IMR-90 (cell line): ENCODE measurements at regions not wholly inside any gene's neighbourhood (a gene's known extent, or its start where the extent isn't known, plus 50 kb on each side); places are given as distances from the start of the nearest gene placed in this dataset.
A peak's percentile ranks its signal among the peaks of the same experiment; 100 is the strongest.

Experiments
- ATAC-seq: fragments of 200-7000 bp; cut with Tn5 transposase; 2 replicates; pipeline ENCODE4 v1.9.1; 2020; ENCODE audit warnings: low read depth, mild to moderate bottlenecking, moderate library complexity
- BruUV-seq: library from RNA; stranded (reverse); fragments of 400-500 nt; replicated peaks from 2 replicates; lab custom pipeline; 2021; lab: Mats Ljungman, UMichigan
- CTCF ChIA-PET: fragments of 300-600 bp; formaldehyde crosslinking; extraction: SDS; loops from one replicate; lab custom pipeline; 2021; ENCODE audit warnings: antibody characterized with exemption; lab: Yijun Ruan, JAX
- POLR2A ChIA-PET: fragments of 300-600 bp; sonication (Branson Sonifier 250); formaldehyde crosslinking; loops from one replicate; lab custom pipeline; 2022; ENCODE audit warnings: antibody characterized with exemption; ENCODE audit not compliant: unreplicated experiment; lab: Charles Lee
- DNase-seq: peaks from one replicate; pipeline ENCODE4 v3.0.0; 2013
- H2AFZ ChIP-seq: replicated peaks from 2 replicates; pipeline ENCODE3; 2013; ENCODE audit warnings: low read length, mild to moderate bottlenecking; ENCODE audit not compliant: poor library complexity
- H2AK5ac ChIP-seq: 2 replicates; pipeline ENCODE4 v1.6.1; 2013; ENCODE audit warnings: low read depth, low read length, inconsistent platforms
- H2AK9ac ChIP-seq: replicated peaks from 2 replicates; pipeline ENCODE3; 2013; ENCODE audit warnings: mild to moderate bottlenecking, low read depth, low read length, moderate library complexity; ENCODE audit not compliant: poor library complexity
- H2BK120ac ChIP-seq: 2 replicates; pipeline ENCODE4 v1.6.1; 2013; ENCODE audit warnings: low read depth, low read length, inconsistent platforms
- H2BK15ac ChIP-seq: 3 replicates; pipeline ENCODE4 v1.6.1; 2013; ENCODE audit warnings: low read depth, low read length, inconsistent platforms
- H2BK20ac ChIP-seq: 2 replicates; pipeline ENCODE4 v1.6.1; 2013; ENCODE audit warnings: low read depth, mild to moderate bottlenecking, inconsistent platforms, low read length, moderate library complexity
- H2BK5ac ChIP-seq: 2 replicates; pipeline ENCODE4 v1.6.1; 2013; ENCODE audit warnings: mild to moderate bottlenecking, low read depth, low read length, inconsistent platforms; ENCODE audit not compliant: poor library complexity, severe bottlenecking
- H3K14ac ChIP-seq: replicated peaks from 2 replicates; pipeline ENCODE4 v1.6.1; 2013; ENCODE audit warnings: low read depth, low read length, inconsistent platforms
- H3K18ac ChIP-seq: 2 replicates; pipeline ENCODE4 v1.6.1; 2013; ENCODE audit warnings: low read depth, low read length, control low read depth
- H3K23ac ChIP-seq: 2 replicates; pipeline ENCODE4 v1.6.1; 2013; ENCODE audit warnings: low read depth, low read length, inconsistent platforms
- H3K27ac ChIP-seq: 2 replicates; pipeline ENCODE4 v1.5.1; 2013; ENCODE audit warnings: mild to moderate bottlenecking, control low read depth, low read length; ENCODE audit not compliant: insufficient read depth
- H3K27me3 ChIP-seq: 2 replicates; pipeline ENCODE4 v1.6.1; 2013; ENCODE audit warnings: low read length; ENCODE audit not compliant: control insufficient read depth, insufficient read depth
- H3K36me3 ChIP-seq: 2 replicates; pipeline ENCODE4 v1.6.1; 2013; ENCODE audit warnings: low read length, mixed read lengths; ENCODE audit not compliant: control insufficient read depth, insufficient read depth
- H3K4ac ChIP-seq: 2 replicates; pipeline ENCODE4 v1.6.1; 2013; ENCODE audit warnings: low read depth, low read length, inconsistent platforms
- H3K4me1 ChIP-seq: 2 replicates; pipeline ENCODE4 v1.6.1; 2013; ENCODE audit warnings: low read length, mixed read lengths; ENCODE audit not compliant: control insufficient read depth, insufficient read depth
- H3K4me2 ChIP-seq: 2 replicates; pipeline ENCODE4 v1.6.1; 2013; ENCODE audit warnings: low read depth, mild to moderate bottlenecking, control low read depth, low read length, moderate library complexity
- H3K4me3 ChIP-seq: 2 replicates; pipeline ENCODE4 v1.5.1; 2013; ENCODE audit warnings: low read depth, mild to moderate bottlenecking, control low read depth, low read length, moderate library complexity; ENCODE audit not compliant: insufficient read depth
- H3K56ac ChIP-seq: 2 replicates; pipeline ENCODE4 v1.6.1; 2013; ENCODE audit warnings: low read length, inconsistent platforms; ENCODE audit not compliant: insufficient read depth; ENCODE audit errors: extremely low read depth
- H3K79me1 ChIP-seq, 2 experiments: 2 replicates each; pipeline ENCODE4 v1.6.1; 2013; ENCODE audit warnings: low read length in 2 of 2, inconsistent platforms in 1 of 2, low read depth in 1 of 2
- H3K9ac ChIP-seq: 2 replicates; pipeline ENCODE4 v1.6.1; 2013; ENCODE audit warnings: low read depth, low read length, control low read depth
- H3K9me1 ChIP-seq: 2 replicates; pipeline ENCODE4 v1.6.1; 2013; ENCODE audit warnings: low read length, inconsistent platforms; ENCODE audit not compliant: insufficient read depth
- H3K9me3 ChIP-seq: 2 replicates; pipeline ENCODE4 v1.6.1; 2013; ENCODE audit warnings: low read length; ENCODE audit not compliant: control insufficient read depth, insufficient read depth
- H4K20me1 ChIP-seq: 2 replicates; pipeline ENCODE4 v1.6.1; 2013; ENCODE audit warnings: low read length, inconsistent platforms; ENCODE audit not compliant: insufficient read depth
- H4K5ac ChIP-seq: 2 replicates; pipeline ENCODE4 v1.6.1; 2013; ENCODE audit warnings: mild to moderate bottlenecking, low read depth, low read length, control low read depth
- H4K8ac ChIP-seq, 2 experiments: 2 replicates each; pipeline ENCODE4 v1.6.1; 2013; ENCODE audit warnings: low read depth in 2 of 2, low read length in 2 of 2, control low read depth in 1 of 2, inconsistent platforms in 1 of 2
- H4K91ac ChIP-seq: 2 replicates; pipeline ENCODE4 v1.6.1; 2013; ENCODE audit warnings: low read depth, low read length, inconsistent platforms; ENCODE audit not compliant: insufficient read depth
- BHLHE40 ChIP-seq: fragments of 150-350 bp; IDR thresholded peaks from 2 replicates; pipeline ENCODE4 v1.6.1; 2016; ENCODE audit warnings: mild to moderate bottlenecking, low read depth, low read length
- FOS ChIP-seq: fragments of 150-350 bp; IDR thresholded peaks from 2 replicates; pipeline ENCODE4 v1.6.1; 2016; ENCODE audit warnings: low read depth, low read length
- POLR2A ChIP-seq: IDR thresholded peaks from 2 replicates; pipeline ENCODE4 v1.6.1; 2012; ENCODE audit warnings: mild to moderate bottlenecking, low read depth, low read length
- RAD21 ChIP-seq: IDR thresholded peaks from 2 replicates; pipeline ENCODE4 v1.6.1; 2012; ENCODE audit warnings: low read length, improper control_type of control experiment
- RFX5 ChIP-seq: IDR thresholded peaks from 2 replicates; pipeline ENCODE4 v1.8.0; 2012; ENCODE audit warnings: low read depth, mild to moderate bottlenecking, low read length, moderate library complexity
- SMC3 ChIP-seq: fragments of 150-350 bp; IDR thresholded peaks from 2 replicates; pipeline ENCODE4 v1.6.1; 2016; ENCODE audit warnings: low read depth, mild to moderate bottlenecking, antibody characterized with exemption, low read length, moderate library complexity
- WGBS, 2 experiments: methylation state at CpG; one replicate each; pipeline versions ENCODE4 v1.1.5 to v1.1.7; 2013; ENCODE audit warnings: missing lambda C conversion rate in 2 of 2; ENCODE audit not compliant: insufficient read length in 1 of 2; ENCODE audit errors: extremely low coverage in 2 of 2; 5-methylcytosine and 5-hydroxymethylcytosine counted together
- dilution Hi-C: fragments of 300-500 bp; cut with HindIII; formaldehyde crosslinking; loops from one replicate; pipeline ENCODE4 v1.14.3; 2018; ENCODE audit warnings: low sequenced_read_pairs; ENCODE audit not compliant: unreplicated experiment
- in situ Hi-C: fragments of 300-500 bp; cut with MboI; formaldehyde crosslinking; loops from 3 replicates; pipeline ENCODE4 v1.14.3; 2019; ENCODE audit warnings: low sequenced_read_pairs, inconsistent platforms, mixed read lengths
- intact Hi-C: fragments of 100-400 bp; cut with micrococcal nuclease; formaldehyde crosslinking; loops from 2 replicates; pipeline ENCODE4 v1.10.0; 2022

DNA sequence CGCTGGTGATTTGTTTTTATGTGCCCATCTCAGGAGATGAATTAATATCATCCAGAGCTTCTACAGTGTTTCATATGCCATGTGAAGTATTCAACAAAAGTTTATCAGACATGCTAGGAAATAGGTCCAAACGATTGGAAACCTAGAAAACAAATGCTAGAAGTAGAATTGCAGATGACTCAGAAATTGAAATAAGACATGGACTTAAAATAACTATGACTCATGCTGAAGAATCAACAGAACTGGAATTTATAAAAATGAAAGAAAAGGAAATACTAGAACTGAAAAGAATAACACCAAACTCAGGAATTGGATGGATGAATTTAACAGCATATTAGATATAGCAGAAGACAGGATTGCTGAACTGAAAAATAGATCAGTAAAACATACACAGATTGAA, 172.7 kb upstream of the GIMD1 start:
- ChIA-PET CTCF (no interaction called here), POLR2A (no interaction called here)
- Histone ChIP-seq H3K79me1 (no peaks in the 10 kb centered on the region), H3K4me3 (no peak overlapping the region), H4K20me1 (no peaks in the 10 kb centered on the region), H2BK15ac (no peak overlapping the region), H3K4me2 (no peak overlapping the region), H3K23ac (no peak overlapping the region), H3K4ac (no peak overlapping the region), H4K5ac (no peak overlapping the region), H3K18ac (no peak overlapping the region), H3K4me1 (no peaks in the 10 kb centered on the region), H2BK5ac (no peak overlapping the region), H3K36me3 (no peaks in the 10 kb centered on the region), H3K56ac (no peak overlapping the region), H3K14ac (no peak overlapping the region), H2BK120ac (no peak overlapping the region), H2BK20ac (no peak overlapping the region), H3K9me1 (no peaks in the 10 kb centered on the region), H2AFZ (no peak overlapping the region), H3K27me3 (no peaks in the 10 kb centered on the region), H3K27ac (no peak overlapping the region), H3K9ac (no peak overlapping the region), H2AK9ac (no peak overlapping the region), H3K9me3 (no peaks in the 10 kb centered on the region), H2AK5ac (no peak overlapping the region), H4K91ac (no peak overlapping the region), H4K8ac (no peak overlapping the region)
- peak; percentile 49; the same call in 1 of the 2 replicates for ATAC-seq
- dilution Hi-C loops (no loop called here), in situ Hi-C loops (no loop called here), intact Hi-C loops (no loop called here)
- TF ChIP-seq FOS (peak; percentile 93), RFX5 (no peak), SMC3 (no peak), POLR2A (no peak), BHLHE40 (peak; percentile 19; the same call in 1 of the 2 replicates), RAD21 (no peak)
- no CpG with 5 or more reads among the region's 2 CpGs for WGBS, 2 experiments
- no TSS peak for BruUV-seq
- peak; percentile 64 for DNase-seq
